Mesenchymal stem cell (in vitro differentiated cells and primary cell): ENCODE measurements at regions not wholly inside any gene's neighbourhood (a gene's known extent, or its start where the extent isn't known, plus 50 kb on each side); places are given as distances from the start of the nearest gene placed in this dataset.

Experiments
- DNase-seq: peaks from one replicate; pipeline ENCODE4 v3.0.0-alpha.2; 2013
- H2AFZ ChIP-seq: one replicate; pipeline ENCODE4 v1.6.1; 2013; ENCODE audit warnings: low read depth, mild to moderate bottlenecking, control low read depth, inconsistent platforms, low read length, moderate library complexity
- H2AK5ac ChIP-seq: 2 replicates; pipeline ENCODE4 v1.6.1; 2013; ENCODE audit warnings: low read length, moderate library complexity, mild to moderate bottlenecking, inconsistent platforms; ENCODE audit not compliant: severe bottlenecking
- H2BK120ac ChIP-seq: one replicate; pipeline ENCODE4 v1.6.1; 2013; ENCODE audit warnings: low read depth, mild to moderate bottlenecking, inconsistent platforms, low read length, moderate library complexity
- H2BK12ac ChIP-seq, 2 experiments: one replicate each; pipeline ENCODE4 v1.6.1; 2013; ENCODE audit warnings: inconsistent platforms in 2 of 2, low read length in 2 of 2, mild to moderate bottlenecking in 2 of 2, moderate library complexity in 2 of 2, control low read depth in 1 of 2
- H2BK15ac ChIP-seq: one replicate; pipeline ENCODE4 v1.6.1; 2013; ENCODE audit warnings: mild to moderate bottlenecking, low read depth, inconsistent platforms; ENCODE audit not compliant: poor library complexity, severe bottlenecking
- H2BK5ac ChIP-seq: 2 replicates; pipeline ENCODE4 v1.6.1; 2013; ENCODE audit warnings: low read depth, mild to moderate bottlenecking, low read length, control low read depth, inconsistent platforms; ENCODE audit not compliant: poor library complexity, severe bottlenecking
- H3K14ac ChIP-seq, 2 experiments: one replicate each; pipeline ENCODE4 v1.6.1; 2013; ENCODE audit warnings: inconsistent platforms in 2 of 2, low read length in 2 of 2, control low read depth in 1 of 2, mild to moderate bottlenecking in 1 of 2, moderate library complexity in 1 of 2
- H3K18ac ChIP-seq, 2 experiments: one replicate each; pipeline ENCODE4 v1.6.1; 2013; ENCODE audit warnings: inconsistent platforms in 2 of 2, low read length in 2 of 2, control low read depth in 1 of 2, low read depth in 1 of 2, mild to moderate bottlenecking in 1 of 2
- H3K23ac ChIP-seq, 2 experiments: one replicate each; pipeline ENCODE4 v1.6.1; 2013; ENCODE audit warnings: inconsistent platforms in 2 of 2, low read length in 2 of 2, mild to moderate bottlenecking in 2 of 2, moderate library complexity in 2 of 2, control low read depth in 1 of 2
- H3K27ac ChIP-seq: 2 replicates; pipeline ENCODE4 v1.5.1; 2013; ENCODE audit warnings: mild to moderate bottlenecking, moderate library complexity, low read length, control low read depth, inconsistent platforms; ENCODE audit not compliant: poor library complexity, severe bottlenecking
- H3K27me3 ChIP-seq, 2 experiments: 2 replicates each; pipeline versions ENCODE4 v1.6.1 to v1.7.0; 2013; ENCODE audit warnings: low read length in 2 of 2, mild to moderate bottlenecking in 2 of 2, moderate library complexity in 2 of 2, control low read depth in 1 of 2, inconsistent platforms in 1 of 2; ENCODE audit not compliant: control insufficient read depth in 1 of 2, insufficient read depth in 1 of 2
- H3K36me3 ChIP-seq, 2 experiments: 2 replicates each; pipeline versions ENCODE4 v1.6.1 to v1.7.0; 2013; ENCODE audit warnings: low read length in 2 of 2, control low read depth in 1 of 2, inconsistent platforms in 1 of 2, low read depth in 1 of 2, mild to moderate bottlenecking in 1 of 2; ENCODE audit not compliant: insufficient read depth in 2 of 2, control insufficient read depth in 1 of 2
- H3K4ac ChIP-seq, 2 experiments: one replicate each; pipeline ENCODE4 v1.6.1; 2013; ENCODE audit warnings: inconsistent platforms in 2 of 2, low read length in 2 of 2, mild to moderate bottlenecking in 2 of 2, moderate library complexity in 2 of 2, control low read depth in 1 of 2, low read depth in 1 of 2
- H3K4me1 ChIP-seq: 2 replicates; pipeline ENCODE4 v1.6.1; 2013; ENCODE audit warnings: low read depth, low read length, control low read depth; ENCODE audit not compliant: control insufficient read depth, insufficient read depth
- H3K4me2 ChIP-seq: 2 replicates; pipeline ENCODE4 v1.6.1; 2013; ENCODE audit warnings: low read length, mild to moderate bottlenecking, inconsistent platforms; ENCODE audit not compliant: poor library complexity, severe bottlenecking
- H3K4me3 ChIP-seq, 2 experiments: 2 replicates each; pipeline versions ENCODE4 v1.5.1 to v1.7.0; 2013; ENCODE audit warnings: low read length in 2 of 2, mild to moderate bottlenecking in 2 of 2, control low read depth in 1 of 2, low read depth in 1 of 2; ENCODE audit not compliant: insufficient read depth in 1 of 2
- H3K79me1 ChIP-seq: replicated peaks from 2 replicates; pipeline ENCODE4 v1.6.1; 2013; ENCODE audit warnings: mild to moderate bottlenecking, control low read depth, low read length, inconsistent platforms; ENCODE audit not compliant: poor library complexity, severe bottlenecking
- H3K9ac ChIP-seq: 2 replicates; pipeline ENCODE4 v1.7.0; 2013; ENCODE audit warnings: mild to moderate bottlenecking, low read length, moderate library complexity
- H3K9me3 ChIP-seq: 2 replicates; pipeline ENCODE4 v1.7.0; 2013; ENCODE audit warnings: mild to moderate bottlenecking, low read length; ENCODE audit not compliant: control insufficient read depth
- H4K8ac ChIP-seq: one replicate; pipeline ENCODE4 v1.6.1; 2013; ENCODE audit warnings: inconsistent platforms, mild to moderate bottlenecking, low read length, moderate library complexity
- H4K91ac ChIP-seq: one replicate; pipeline ENCODE4 v1.6.1; 2013; ENCODE audit warnings: mild to moderate bottlenecking, low read length, inconsistent platforms
- WGBS: methylation state at CpG from one replicate; pipeline ENCODE4 v1.1.7; 2013; ENCODE audit warnings: mixed read lengths; 5-methylcytosine and 5-hydroxymethylcytosine counted together

DNA sequence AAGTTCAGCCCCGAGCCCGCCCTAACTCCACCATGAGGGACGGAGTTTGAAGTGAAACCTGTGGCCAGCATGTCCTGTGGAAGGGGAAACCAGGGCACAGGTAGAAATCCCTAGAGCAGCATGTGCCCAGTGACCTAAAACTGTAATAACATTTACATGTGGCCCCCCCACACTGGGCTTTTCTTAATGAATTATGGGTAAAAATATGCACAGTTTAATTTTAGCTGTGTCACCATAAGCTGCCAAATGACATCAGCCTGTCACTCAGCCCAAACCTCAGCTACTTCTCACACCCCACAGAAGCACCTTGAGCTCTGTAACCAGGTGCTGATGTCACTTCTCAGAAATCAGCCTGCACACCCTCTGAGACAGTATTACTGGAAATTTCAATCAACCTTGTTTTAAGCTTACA is 50.0 kb upstream of the SLC19A1 start:
- H3K18ac ChIP-seq = no peak overlapping the region
- H3K36me3 ChIP-seq = no peaks in the 10 kb centered on the region

GRCh38 chr21:45592626-45593134 is 50.4 kb upstream of the SLC19A1 start:
- DNase-seq = no peak
- H2BK12ac ChIP-seq = no peak overlapping the region
- H3K14ac ChIP-seq = no peak overlapping the region
- peaks cover 3% of the 10 kb centered on the region for H3K4me1 ChIP-seq
- H3K18ac ChIP-seq = no peak overlapping the region
- no peaks in the 10 kb centered on the region for H3K79me1 ChIP-seq
- no peak overlapping the region for H2AFZ ChIP-seq
- no peak overlapping the region for H3K27ac ChIP-seq
- no peaks in the 10 kb centered on the region for H3K36me3 ChIP-seq
- H2BK120ac ChIP-seq = no peak overlapping the region
- no peak overlapping the region for H3K23ac ChIP-seq
- peak overlapping the region; percentile 29 for H4K91ac ChIP-seq
- H2AK5ac ChIP-seq = no peak overlapping the region
- H4K8ac ChIP-seq = no peak overlapping the region
- H3K4me2 ChIP-seq = no peak overlapping the region
- no peak overlapping the region for H3K4ac ChIP-seq
- H3K9me3 ChIP-seq = peaks cover 12% of the 10 kb centered on the region
- no peak overlapping the region for H3K4me3 ChIP-seq
- no peak overlapping the region for H2BK5ac ChIP-seq
- no peak overlapping the region for H2BK15ac ChIP-seq
- no peak overlapping the region for H3K9ac ChIP-seq
- H3K27me3 ChIP-seq = peaks cover 11 to 78% of the 10 kb centered on the region in 2 experiments
- WGBS = 92% methylated on average over 14 of the region's 14 CpGs

More for the DNA sequence above, 50.0 kb upstream of the SLC19A1 start:
- Histone ChIP-seq H2AK5ac (no peak overlapping the region), H2BK15ac (no peak overlapping the region), H4K91ac (no peak overlapping the region), H3K27ac (no peak overlapping the region), H3K4ac (no peak overlapping the region), H3K79me1 (no peaks in the 10 kb centered on the region), H2BK12ac (no peak overlapping the region), H2AFZ (no peak overlapping the region), H3K23ac (no peak overlapping the region), H3K9ac (no peak overlapping the region), H2BK5ac (no peak overlapping the region), H3K4me3 (no peak overlapping the region), H3K4me1 (peaks cover 3% of the 10 kb centered on the region), H2BK120ac (no peak overlapping the region), H3K4me2 (no peak overlapping the region), H3K14ac (no peak overlapping the region), H4K8ac (no peak overlapping the region), H3K27me3 (peaks cover 11 to 83% of the 10 kb centered on the region in 2 experiments), H3K9me3 (peaks cover 17% of the 10 kb centered on the region)
- DNase-seq = no peak
- 72% methylated on average over 3 of the region's 3 CpGs for WGBS

- peaks cover 5% of the 10 kb centered on the region for H3K9me3 ChIP-seq
- H3K27me3 ChIP-seq = peaks cover 11 to 78% of the 10 kb centered on the region in 2 experiments
- no peaks in the 10 kb centered on the region for H3K79me1 ChIP-seq
- no peak overlapping the region for H2BK120ac ChIP-seq
- no peak overlapping the region for H3K9ac ChIP-seq
- WGBS = 87% methylated on average over 26 of the region's 26 CpGs
- no peaks in the 10 kb centered on the region for H3K36me3 ChIP-seq
- no peak overlapping the region for H3K4ac ChIP-seq
- H3K4me2 ChIP-seq = no peak overlapping the region
- H3K14ac ChIP-seq = no peak overlapping the region
- H2BK12ac ChIP-seq = peak overlapping the region in 1 of 2 experiments; percentile 4
- H3K23ac ChIP-seq = no peak overlapping the region
- H4K91ac ChIP-seq = peak overlapping the region; percentile 29
- no peak overlapping the region for H3K27ac ChIP-seq
- no peak overlapping the region for H3K18ac ChIP-seq
- no peak overlapping the region for H4K8ac ChIP-seq
- no peak overlapping the region for H3K4me3 ChIP-seq
- H2AK5ac ChIP-seq = no peak overlapping the region
- H3K4me1 ChIP-seq = peaks cover 3% of the 10 kb centered on the region
- H2BK15ac ChIP-seq = no peak overlapping the region
- no peak overlapping the region for H2AFZ ChIP-seq
- DNase-seq = no peak
- no peak overlapping the region for H2BK5ac ChIP-seq
Observed at GRCh38 chr21:45593162-45594022, 50.1 kb upstream of the PCBP3 start.
